Neural crest cell (in vitro differentiated cells): ENCODE measurements at regions not wholly inside any gene's neighbourhood (a gene's known extent, or its start where the extent isn't known, plus 50 kb on each side); places are given as distances from the start of the nearest gene placed in this dataset.

Source experiments
- DNase-seq: peaks from one replicate; pipeline ENCODE4 v3.0.0; 2021; ENCODE audit warnings: low read depth, mixed read lengths, low spot score
- H3K27ac Mint-ChIP-seq: one replicate; pipeline ENCODE4 v1.8.0; 2021; ENCODE audit warnings: mild to moderate bottlenecking, mixed read lengths; ENCODE audit not compliant: unreplicated experiment
- H3K27me3 Mint-ChIP-seq: 2 replicates; pipeline ENCODE4 v1.8.0; 2021; ENCODE audit warnings: low read depth, mild to moderate bottlenecking, mixed read lengths
- H3K36me3 Mint-ChIP-seq: 2 replicates; pipeline ENCODE4 v1.8.0; 2021; ENCODE audit warnings: low read depth, mild to moderate bottlenecking, mixed read lengths
- H3K4me1 Mint-ChIP-seq: 2 replicates; pipeline ENCODE4 v1.8.0; 2021; ENCODE audit warnings: mixed read lengths
- H3K4me3 Mint-ChIP-seq: one replicate; pipeline ENCODE4 v1.8.0; 2021; ENCODE audit warnings: mild to moderate bottlenecking, mixed read lengths
- H3K9me3 Mint-ChIP-seq: 2 replicates; pipeline ENCODE4 v1.8.0; 2021; ENCODE audit warnings: mixed read lengths
- CTCF ChIP-seq: fragments of 200-600 bp; sonication (generic); conservative IDR thresholded peaks from 2 replicates; pipeline ENCODE4 v1.5.0; 2021; ENCODE audit warnings: antibody characterized with exemption, mild to moderate bottlenecking

GRCh38 chr18:71077451-71077850, 788.6 kb downstream of the SOCS6 start:
- DNase-seq: no peak
- H3K36me3 Mint-ChIP-seq: no peaks in the 10 kb centered on the region
- no peak overlapping the region for H3K4me3 Mint-ChIP-seq
- H3K9me3 Mint-ChIP-seq: no peaks in the 10 kb centered on the region
- H3K4me1 Mint-ChIP-seq: no peaks in the 10 kb centered on the region
- no peak for TF ChIP-seq CTCF
- peaks cover 68% of the 10 kb centered on the region for H3K27me3 Mint-ChIP-seq
- no peak overlapping the region for H3K27ac Mint-ChIP-seq

GRCh38 chr18:71075147-71075546, 786.3 kb downstream of the SOCS6 start:
- TF ChIP-seq CTCF: no peak
- no peak overlapping the region for H3K4me3 Mint-ChIP-seq
- H3K4me1 Mint-ChIP-seq: no peaks in the 10 kb centered on the region
- DNase-seq: no peak
- H3K27ac Mint-ChIP-seq: no peak overlapping the region
- no peaks in the 10 kb centered on the region for H3K36me3 Mint-ChIP-seq
- peaks cover 58% of the 10 kb centered on the region for H3K27me3 Mint-ChIP-seq
- no peaks in the 10 kb centered on the region for H3K9me3 Mint-ChIP-seq

- Mint-ChIP-seq H3K4me1 (no peaks in the 10 kb centered on the region), H3K9me3 (no peaks in the 10 kb centered on the region), H3K4me3 (no peak overlapping the region)
These were observed 779.5 kb downstream of the SOCS6 start for GRCh38 chr18:71068338-71068737.

GRCh38 chr18:71049893-71050292, 761.0 kb downstream of the SOCS6 start:
- Mint-ChIP-seq H3K4me1 (no peaks in the 10 kb centered on the region), H3K9me3 (no peaks in the 10 kb centered on the region), H3K27ac (no peak overlapping the region), H3K36me3 (no peaks in the 10 kb centered on the region), H3K27me3 (no peaks in the 10 kb centered on the region), H3K4me3 (no peak overlapping the region)
- no peak for TF ChIP-seq CTCF
- no peak for DNase-seq

More at GRCh38 chr18:71068338-71068737, 779.5 kb downstream of the SOCS6 start:
- no peak for TF ChIP-seq CTCF
- no peak for DNase-seq
- H3K36me3 Mint-ChIP-seq: no peaks in the 10 kb centered on the region
- H3K27ac Mint-ChIP-seq: no peak overlapping the region
- H3K27me3 Mint-ChIP-seq: peaks cover 38% of the 10 kb centered on the region

GRCh38 chr18:71047882-71048281, 759.0 kb downstream of the SOCS6 start:
- H3K4me1 Mint-ChIP-seq: no peaks in the 10 kb centered on the region
- H3K9me3 Mint-ChIP-seq: no peaks in the 10 kb centered on the region
- no peak for DNase-seq
- no peak overlapping the region for H3K27ac Mint-ChIP-seq
- no peaks in the 10 kb centered on the region for H3K27me3 Mint-ChIP-seq
- no peak for TF ChIP-seq CTCF
- no peak overlapping the region for H3K4me3 Mint-ChIP-seq
- no peaks in the 10 kb centered on the region for H3K36me3 Mint-ChIP-seq
